GM04503 (cell line): ENCODE measurements at regions not wholly inside any gene's neighbourhood (a gene's known extent, or its start where the extent isn't known, plus 50 kb on each side); places are given as distances from the start of the nearest gene placed in this dataset.

ENCODE experiments used
- DNase-seq: peaks from one replicate; pipeline ENCODE4 v3.0.0-alpha.2; 2012; ENCODE audit warnings: low read depth

DNA sequence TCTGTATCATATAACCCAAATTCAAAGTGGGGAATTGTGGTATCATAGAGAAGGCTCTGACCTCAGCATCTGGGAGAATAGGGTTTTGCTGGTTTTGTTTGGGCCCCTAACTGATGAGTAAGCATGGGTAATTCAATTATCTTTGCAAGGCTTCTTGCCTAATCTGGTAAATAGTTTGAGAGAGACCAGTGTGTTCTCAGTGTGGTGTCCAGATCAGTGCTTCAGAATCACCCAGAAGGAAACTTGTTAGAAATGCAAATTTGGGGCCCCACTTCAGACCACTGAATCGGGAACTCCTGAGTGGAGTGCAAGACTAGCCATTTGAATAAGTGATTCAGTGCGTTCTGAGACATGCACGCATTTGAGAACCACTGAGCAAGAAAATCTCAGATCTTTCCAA, 282.7 kb downstream of the EPHA4 start:
- no peak for DNase-seq

DNA sequence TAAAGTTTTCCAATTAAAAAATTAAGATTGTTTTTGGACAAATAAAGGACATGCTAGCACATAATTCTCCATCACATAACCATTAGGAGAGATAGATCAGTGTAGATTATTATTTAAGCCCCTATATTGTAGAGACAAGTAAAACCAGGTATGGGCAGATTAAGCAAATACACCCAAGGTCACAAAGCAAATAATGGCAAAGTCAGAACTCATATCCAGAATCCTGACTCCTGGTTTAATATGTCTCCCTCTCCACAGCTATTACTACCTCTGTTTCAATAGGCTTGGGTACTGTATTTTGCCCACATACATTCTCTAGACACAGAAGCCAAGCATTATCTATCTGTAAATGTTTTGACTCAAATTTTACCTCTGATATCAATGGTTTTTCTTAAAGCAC, 282.3 kb downstream of the EPHA4 start:
- DNase-seq = no peak

DNA sequence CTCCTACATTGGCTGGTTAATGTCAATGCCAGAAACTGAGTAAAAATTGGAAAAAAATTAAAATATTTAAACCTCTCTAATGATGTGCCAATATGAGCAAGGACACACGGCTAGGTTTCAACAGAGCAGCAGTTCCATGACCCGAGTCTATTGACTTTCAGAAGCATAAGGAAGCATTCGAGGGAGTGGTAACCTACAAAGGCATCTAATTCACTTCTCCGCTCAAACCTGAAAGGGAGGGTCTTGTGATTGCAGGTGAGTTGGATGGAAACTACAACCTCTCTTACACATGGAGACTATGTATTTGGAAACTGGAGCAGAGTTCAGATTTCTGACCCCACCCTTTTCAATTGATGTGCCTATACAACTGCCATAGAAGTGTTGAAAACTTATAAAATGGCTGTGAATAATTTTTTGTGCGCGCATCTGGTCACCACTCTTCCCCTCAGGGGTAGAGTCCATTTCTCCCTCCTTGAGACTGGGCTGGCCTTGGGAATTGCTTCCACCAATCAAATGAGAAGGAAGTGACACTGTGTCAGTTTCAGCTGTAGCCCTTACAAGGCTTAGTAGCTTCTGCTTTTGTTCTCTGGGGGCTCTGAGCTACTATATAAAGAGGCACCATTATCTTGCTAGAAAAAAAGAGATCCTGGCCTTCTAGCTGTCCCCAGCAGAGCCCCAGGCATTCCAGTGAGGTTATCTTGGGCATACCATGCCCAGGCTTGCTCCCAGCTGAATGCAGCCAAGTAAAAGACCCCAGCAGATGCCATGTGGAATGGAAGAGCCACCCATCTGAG, 278.0 kb downstream of the EPHA4 start:
- no peak for DNase-seq

DNA sequence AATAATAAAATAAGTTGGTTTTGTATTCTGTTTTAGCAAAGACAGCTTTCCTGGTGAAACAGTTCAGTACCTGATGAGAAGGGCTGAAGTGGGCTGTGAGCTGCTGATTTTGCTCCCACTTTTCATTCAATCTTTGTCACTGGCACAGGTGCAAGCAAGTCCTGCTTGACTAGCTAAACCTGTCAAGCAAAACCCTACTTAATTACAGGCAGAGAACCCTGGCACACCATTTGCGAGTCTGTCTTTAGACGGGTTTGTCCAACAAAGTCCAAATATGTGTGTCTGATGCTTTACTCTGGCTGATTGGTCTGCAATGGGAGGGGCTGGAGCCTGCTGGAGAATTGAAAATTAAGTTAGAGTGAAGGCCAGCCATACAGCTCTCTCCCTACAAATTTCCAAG, 267.2 kb downstream of the EPHA4 start:
- no peak for DNase-seq

DNA sequence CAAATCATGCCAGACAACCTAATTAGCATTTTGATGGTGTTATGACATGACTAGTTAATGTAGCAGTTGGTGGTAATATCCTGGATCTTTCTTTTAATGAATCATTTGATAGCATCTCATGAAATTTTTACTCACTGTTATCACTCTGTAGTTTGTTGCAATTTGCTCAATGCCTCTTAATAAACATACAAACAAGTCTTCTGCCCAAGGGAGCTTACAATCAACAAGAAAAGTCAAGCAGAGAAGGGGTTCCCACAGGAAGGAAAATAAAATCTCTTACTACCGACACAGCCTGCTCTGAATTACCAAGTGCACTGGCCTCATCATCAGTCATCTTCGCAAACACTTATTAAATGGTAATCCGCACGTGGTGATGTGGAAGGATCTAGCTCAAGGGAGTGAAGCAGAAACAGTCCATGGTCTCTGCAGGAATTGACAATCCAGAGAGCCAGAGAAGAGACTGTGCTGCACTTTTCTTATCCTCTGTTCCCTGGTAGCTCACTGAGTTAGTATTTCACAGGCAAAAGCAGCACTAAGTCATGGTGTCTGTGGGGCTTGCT, 263.5 kb downstream of the EPHA4 start:
- DNase-seq = no peak

DNA sequence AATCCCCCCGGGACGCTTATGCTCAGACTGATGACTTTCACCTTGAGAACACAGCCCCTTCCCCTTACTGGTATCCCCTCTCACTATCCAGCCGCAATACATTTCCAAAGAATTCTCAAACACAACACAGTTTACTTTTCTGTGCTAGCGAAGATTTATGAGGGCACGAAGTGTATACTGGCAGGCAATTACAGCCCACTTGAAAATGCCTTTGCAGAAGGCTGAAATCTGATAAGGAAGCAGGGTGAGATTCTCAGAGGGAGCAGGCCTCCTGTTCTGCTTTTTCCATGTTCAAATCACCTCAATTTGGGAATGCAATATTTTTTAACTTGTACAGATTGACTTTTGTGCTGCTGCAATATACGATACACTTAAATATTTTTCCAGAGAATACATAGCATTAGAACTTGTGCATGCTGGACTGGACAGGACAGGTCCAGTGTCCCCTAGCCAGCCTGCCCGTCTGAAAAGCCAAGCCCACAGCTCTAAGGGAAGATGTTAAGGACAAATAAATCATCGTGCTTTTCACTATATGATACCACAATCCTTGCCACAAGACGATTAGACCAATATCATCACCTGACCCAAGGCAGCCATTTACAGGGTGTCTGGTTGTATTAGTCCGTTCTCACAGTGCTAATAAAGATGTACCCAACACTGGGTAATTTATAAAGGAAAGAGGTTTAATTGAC, 262.1 kb downstream of the EPHA4 start:
- no peak for DNase-seq

DNA sequence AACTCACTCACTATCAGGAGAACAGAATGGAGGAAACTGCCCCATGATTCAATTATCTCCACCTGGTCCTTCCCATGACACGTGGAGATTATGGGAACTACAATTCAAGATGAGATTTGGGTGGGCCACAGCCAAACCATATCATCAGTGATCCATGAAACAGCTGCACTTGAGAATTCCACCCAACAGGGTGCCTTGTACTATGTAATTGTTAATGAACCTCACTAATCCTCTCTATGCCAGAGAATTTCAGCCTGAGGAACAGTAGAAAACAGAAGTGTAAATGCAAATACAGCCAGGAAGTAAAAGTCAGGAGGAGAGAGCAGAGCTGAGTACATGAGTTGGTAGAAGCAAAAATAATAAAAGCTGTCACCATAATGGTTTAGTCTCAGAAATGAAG, 261.4 kb downstream of the EPHA4 start:
- no peak for DNase-seq

DNA sequence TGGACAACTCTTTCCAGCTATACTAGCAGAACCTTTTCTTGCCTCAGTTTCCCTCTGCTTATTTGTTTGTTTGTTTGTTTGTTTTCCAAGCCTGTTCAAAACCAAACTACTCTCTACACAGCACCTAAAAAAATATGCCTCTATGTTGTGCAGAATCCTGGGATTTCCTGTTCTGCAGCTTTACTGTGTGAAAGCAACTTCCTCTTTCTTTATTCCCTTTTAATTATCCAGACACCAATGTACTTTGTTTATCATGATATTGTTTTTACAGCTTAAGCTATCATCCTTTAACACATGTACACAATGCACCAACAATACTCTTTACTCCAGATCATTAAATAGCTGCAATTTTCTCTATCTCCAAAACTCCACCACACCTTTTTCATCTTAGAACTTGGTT, 259.5 kb downstream of the EPHA4 start:
- no peak for DNase-seq

DNA sequence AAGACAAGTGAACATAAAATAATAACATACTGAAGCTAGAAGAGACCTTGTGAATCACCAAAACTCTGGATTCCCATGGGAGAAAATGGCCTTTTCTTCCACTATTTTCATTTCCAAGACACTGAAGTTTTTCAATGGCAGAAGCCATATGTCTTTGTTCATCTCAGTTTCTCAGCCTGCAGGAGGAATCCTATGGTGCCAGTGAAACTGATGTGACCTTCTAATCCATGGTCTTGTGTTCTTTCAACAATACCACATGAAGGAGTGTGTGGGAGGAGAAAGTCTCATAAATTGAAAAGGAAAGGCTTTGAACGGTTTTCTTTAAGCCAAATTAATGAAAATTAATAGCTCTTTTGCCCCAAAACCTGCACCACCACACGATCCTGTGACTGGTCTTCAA, 257.3 kb downstream of the EPHA4 start:
- no peak for DNase-seq

DNA sequence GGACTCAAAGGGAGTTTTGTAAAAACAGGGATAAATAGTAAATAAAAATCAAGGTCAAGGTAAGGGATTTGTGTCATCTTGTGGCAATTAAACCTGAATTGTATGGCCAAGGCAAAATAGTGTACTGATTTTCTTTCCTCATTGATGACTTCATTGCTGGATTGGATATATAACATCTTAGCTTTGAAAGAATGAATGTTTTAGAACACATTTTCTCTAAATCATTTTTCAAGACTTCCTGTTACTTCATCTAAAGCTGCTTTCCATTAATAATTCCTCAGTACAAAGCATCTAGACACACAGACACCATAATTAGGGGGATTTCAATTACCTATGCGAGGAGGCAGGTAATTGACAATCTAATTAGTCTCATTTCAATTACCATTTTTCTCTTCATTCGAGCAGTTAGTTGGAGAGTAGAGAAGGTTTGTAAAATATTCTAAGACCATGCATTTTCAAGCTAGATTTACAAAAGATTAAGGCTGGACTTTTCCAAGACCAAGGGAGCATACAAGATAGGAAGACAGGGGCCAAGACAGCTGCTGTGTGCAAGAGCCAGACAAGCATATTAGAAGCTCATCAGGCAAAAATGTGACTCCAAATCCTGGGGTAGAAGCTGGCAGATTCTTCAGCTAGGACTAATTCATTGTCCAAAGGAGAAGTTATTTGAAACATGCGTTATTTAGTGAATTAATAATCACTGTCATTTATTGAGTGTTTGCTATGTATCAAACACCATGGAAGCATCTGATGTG, 253.6 kb downstream of the EPHA4 start:
- no peak for DNase-seq

DNA sequence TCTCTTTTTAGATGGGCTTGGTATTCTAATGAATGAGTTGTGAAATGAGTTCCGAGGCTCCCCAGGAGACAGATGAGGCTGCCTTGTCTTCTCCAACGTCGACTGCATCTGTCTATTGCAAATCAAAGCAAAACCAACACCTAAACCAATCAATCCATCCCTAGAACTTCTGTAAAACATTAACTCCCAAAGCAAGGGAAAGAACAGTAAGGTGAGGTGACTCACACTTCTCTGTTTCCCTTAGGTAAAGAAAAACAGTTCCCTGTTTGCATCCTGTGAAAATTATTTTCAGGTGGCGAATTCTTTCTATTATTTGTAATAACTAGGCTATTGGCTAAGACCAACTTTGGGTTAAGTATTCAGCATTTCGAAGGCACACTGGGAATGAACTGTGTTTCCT, 249.4 kb downstream of the EPHA4 start:
- no peak for DNase-seq

DNA sequence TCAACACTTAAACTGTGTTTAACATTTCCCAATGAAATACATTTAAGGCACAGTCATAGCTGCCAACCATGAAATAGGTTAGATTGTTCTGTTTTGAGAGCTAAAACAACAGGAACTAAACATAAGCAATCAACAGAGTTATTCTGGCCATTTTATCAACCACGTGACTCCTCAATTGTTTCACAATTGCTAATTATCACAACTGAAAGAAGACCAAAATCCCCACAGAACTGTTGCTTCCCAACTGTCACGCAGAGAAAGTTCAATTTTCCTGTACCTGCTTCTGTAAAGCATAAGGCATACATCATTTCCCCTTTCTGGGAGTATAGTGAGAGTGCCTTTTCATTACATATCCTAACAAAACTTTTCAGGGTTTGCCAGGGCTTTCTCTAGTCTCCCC, 248.6 kb downstream of the EPHA4 start:
- DNase-seq = no peak

DNA sequence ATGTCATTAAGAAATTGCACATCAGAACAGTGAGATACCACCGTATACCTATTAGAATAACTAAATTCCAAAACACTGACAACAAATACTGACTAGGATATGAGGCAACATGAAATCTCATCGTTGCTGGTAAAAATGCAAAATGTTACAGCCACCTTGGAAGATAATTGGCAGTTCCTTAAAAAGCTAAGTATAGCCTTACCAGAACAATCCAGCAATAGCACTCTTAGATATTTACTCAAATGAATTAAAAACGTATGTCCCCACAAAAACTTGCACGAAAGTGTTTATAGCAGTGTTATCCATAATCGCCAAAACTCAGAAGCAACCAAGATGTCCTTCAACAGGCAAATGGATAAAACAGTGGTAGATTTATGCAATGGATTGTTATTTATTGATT, 241.7 kb downstream of the EPHA4 start:
- DNase-seq = no peak

DNA sequence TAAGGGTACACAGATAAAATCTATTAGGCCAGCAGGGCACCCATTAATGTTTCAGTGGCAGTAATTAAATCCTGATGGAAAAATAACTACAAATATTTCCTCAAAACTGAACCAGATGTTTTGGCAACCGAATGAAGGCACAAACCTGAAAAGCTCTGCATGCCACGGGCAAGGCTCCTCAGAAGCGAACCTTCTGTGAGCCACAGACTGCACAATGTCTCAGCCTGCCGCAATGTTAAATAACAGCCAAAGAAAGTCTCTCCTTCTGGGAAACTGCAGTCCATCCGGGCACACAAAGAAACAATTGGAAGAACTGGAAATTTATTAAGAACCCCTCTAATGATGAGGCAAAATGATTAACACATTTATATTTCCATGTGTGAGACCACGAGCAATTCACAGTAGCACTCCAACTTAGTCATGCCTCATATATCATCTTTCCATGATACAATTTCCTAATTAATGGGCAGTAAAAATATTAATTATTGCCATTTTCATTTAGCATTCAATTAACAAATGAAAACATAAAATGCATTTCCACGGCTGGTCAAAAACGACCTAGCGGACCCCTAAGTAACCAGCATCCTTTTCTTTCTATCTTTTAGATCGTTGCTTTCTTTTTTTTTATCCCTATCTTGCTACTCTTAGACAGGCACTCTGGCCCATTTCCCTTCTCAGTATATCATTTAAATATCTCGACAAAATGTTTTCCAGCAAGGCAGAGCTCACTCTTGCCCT, 237.5 kb downstream of the EPHA4 start:
- DNase-seq = no peak

DNA sequence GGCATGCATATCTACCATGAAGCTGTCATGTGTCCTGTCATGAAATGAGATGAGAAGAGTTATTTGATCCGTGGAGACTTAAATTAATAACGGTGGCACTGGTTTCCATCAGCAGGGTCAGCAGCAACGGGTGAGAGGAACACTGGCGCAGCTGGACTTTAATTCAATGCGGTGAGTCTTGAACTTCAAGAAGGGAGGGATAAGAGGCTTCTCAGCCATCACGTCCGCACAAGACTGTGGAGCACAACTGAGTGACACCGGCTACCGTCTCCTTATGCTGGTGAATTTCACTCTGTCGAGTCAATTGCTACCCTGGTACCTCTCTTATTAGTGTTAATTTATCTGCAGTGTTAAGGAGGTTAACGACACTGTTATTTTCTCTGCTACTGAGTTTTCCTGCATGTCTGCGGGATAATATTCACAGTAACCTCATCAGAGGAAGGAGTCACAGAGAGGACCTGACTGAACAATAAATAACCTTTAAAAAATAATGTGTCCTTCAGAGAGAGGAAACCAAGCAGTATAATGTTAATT, 236.8 kb downstream of the EPHA4 start:
- DNase-seq = no peak

DNA sequence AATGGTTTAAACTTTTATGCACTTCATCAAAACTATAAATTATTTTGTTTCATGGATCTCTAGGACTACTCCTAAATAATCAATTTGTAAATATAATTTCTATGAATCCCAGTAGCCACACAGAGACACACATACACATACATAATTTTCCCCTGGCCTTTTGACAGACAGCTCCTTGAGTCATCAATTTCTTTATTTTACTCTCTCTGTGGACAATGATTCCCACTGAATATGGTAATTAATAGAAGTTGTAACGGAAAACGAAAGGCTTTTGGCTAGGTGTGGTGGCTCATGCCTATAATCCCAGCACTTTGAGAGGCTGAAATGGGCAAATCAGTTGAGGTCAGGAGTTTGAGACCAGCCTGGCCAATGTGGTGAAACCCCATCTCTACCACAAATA, 235.1 kb downstream of the EPHA4 start:
- no peak for DNase-seq

DNA sequence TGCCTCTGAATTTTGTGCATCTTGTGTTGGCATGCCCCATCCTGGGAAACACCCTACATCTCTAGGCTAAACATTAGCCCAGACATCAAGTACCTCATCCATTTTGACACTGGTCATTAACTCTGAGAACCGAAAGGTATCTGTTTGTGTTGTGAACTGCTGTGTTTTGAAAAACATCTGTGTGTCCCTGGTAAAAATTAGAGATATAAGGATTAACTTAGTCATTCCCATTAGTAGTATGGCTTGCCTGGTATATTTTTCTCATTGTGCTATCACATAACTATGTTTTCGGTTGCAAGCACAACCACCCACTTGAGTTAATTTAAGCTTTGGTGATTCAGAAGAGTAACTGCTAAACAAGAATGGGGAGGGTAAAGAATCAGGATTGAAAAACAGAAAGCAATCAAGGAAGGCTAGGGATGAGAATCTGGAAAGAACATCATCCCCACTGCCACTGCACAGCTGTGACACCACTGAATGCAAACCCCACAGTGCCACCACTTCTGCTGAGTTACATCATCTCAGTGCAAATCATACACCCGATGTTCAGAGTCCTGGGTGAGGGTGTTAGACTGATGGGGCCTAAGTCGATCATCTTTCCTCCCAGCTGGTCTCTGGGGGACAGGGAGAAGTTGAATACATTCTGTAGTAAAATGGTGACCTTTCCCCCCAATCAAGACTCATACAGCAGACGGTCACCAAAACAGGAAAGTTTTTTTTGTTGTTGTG, 234.0 kb downstream of the EPHA4 start:
- no peak for DNase-seq

DNA sequence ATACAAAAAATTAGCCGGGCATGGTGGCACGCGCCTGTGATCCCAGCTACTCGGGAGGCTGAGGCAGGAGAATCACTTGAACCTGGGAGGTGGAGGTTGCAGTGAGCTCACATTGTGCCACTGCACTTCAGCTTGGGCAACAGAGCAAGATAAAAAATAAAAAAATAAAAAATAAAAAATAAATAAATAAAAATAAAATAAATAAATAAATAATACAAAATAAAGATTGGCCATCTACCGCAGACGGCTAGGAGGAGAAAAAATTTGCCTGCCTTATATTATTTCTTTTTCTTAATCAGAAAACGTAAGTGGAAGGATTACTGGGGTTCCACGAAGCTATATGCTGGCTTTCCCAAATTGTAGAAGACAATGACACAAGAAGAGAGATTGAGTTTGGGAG, 229.7 kb downstream of the EPHA4 start:
- no peak for DNase-seq

DNA sequence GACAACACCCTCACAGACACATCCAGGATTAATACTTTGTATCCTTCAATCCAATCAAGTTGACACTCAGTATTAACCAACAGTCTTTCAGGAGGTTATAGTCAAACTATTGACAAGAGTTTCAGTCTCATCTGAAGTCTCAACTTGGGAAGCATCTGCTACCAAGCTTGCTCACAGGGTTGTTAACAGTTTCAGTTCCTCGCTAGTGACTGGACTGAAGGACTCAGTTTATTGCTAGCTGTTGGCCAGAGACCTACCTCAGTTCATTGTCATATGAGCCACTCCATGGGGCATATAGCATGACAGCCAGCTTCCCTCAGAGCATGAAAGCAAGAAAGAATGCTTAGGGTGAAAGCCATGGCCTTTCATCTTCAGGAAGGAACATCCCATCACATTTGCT, 228.6 kb downstream of the EPHA4 start:
- no peak for DNase-seq

DNA sequence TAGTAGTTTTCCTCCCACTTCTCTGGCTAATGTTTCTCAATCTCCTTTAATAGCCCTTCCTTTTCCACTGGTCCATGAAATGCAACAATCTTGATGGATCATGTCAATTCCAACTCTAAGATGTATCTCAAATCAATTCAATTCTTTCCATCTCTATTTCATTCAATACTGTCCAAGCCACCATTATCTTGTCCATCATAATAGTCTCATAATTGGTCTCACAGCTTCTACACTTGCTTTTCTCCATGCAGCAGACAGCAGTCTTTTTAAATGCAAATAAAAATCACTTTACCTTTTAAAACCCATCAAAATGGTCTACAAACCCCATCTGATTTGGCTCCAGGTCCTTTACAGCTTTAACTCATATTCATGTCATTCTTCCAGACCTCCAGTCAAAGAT, 226.6 kb downstream of the EPHA4 start:
- DNase-seq = no peak

DNA sequence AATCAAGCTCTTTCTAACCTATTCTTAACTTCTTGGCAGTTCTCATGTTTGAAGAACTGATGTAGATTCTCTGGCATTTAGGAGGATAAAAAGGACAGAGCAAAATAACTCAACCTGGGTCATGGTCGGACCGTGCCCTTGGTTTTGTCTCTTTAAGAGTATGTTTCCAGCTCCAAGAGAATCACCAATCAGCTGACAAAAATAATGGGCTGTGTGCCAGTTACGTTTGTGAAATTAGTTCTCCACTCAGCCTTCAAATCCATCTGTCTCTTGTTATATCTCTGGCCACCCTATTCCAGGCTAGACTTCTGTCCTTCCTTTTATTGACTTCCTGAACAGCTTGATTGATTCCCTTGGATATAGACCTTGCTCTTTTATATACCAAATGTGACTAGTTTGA, 225.7 kb downstream of the EPHA4 start:
- DNase-seq = no peak
